ENCODE measurements at regions not wholly inside any gene's neighbourhood (a gene's known extent, or its start where the extent isn't known, plus 50 kb on each side); places are given as distances from the start of the nearest gene placed in this dataset.

GRCh38 chr5:107306002-107306401 lies 364.7 kb downstream of the EFNA5 start:
- H3K27me3 Mint-ChIP-seq (ENCODE audit: low read depth) = peaks cover 9% of the 10 kb centered on the region
- no peaks in the 10 kb centered on the region for H3K4me1 Mint-ChIP-seq (ENCODE audit: low read depth)
- no peak overlapping the region for H3K4me3 Mint-ChIP-seq
- H3K27ac Mint-ChIP-seq = no peak overlapping the region
- ATAC-seq (replicated peaks in 1 of 2) = no peak
- peaks cover 2 to 8% of the 10 kb centered on the region in 2 donors for H3K9me3 Mint-ChIP-seq
- DNase-seq = no peak
- H3K36me3 Mint-ChIP-seq (ENCODE audit: insufficient read depth in 2 of 2) = no peaks in the 10 kb centered on the region

GRCh38 chr5:107304684-107305083 lies 366.1 kb downstream of the EFNA5 start:
- no peak overlapping the region for H3K4me3 Mint-ChIP-seq
- no peak overlapping the region for H3K27ac Mint-ChIP-seq
- H3K27me3 Mint-ChIP-seq (ENCODE audit: low read depth) = peaks cover 9% of the 10 kb centered on the region
- H3K36me3 Mint-ChIP-seq (ENCODE audit: insufficient read depth in 2 of 2) = no peaks in the 10 kb centered on the region
- H3K9me3 Mint-ChIP-seq = peaks cover 2 to 8% of the 10 kb centered on the region in 2 donors
- no peaks in the 10 kb centered on the region for H3K4me1 Mint-ChIP-seq (ENCODE audit: low read depth)
- DNase-seq = no peak
- no peak for ATAC-seq (replicated peaks in 1 of 2)

DNA sequence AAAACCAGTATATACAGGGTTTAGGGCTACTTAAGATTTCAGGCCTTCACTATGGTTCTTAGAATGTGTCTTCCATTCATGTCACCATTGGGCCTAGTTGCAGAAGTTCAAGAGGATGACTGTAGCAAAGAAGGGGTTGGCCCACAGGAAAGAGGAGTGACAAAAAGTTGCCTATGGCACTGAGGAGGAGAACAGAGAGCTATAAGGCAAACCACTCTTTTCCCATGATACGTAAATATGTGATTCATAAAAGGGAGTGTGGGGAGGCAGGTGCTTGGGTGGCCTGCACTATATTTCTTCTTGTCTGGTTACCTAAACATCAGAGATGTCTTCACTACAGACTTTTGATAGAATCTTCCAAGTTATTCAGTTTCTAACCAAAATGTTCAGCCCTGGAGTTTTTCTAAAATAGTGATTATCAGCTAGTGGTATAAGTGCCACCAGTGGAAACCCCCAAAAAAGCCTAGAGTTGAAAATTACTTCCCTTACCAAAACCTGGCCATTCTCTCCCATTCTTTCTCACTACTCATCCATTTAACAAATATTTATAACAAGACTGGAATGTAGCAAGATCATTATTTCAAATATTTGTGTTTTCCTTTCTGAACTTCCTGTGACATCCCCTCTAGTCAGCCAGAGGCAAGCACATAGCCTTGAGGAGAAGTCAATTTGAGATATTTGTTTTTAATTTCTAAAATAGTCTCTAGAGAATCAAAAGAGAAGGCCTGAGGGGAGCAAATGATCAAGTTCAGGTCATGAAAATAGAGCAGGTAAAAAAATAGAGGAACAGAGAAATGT lies 367.4 kb downstream of the EFNA5 start:
- H3K9me3 Mint-ChIP-seq = peaks cover 2 to 8% of the 10 kb centered on the region in 2 donors
- H3K36me3 Mint-ChIP-seq (ENCODE audit: insufficient read depth in 2 of 2) = no peaks in the 10 kb centered on the region
- ATAC-seq (replicated peaks in 1 of 2) (no peak), DNase-seq (no peak)
- H3K4me3 Mint-ChIP-seq = no peak overlapping the region
- peaks cover 15% of the 10 kb centered on the region for H3K27me3 Mint-ChIP-seq (ENCODE audit: low read depth)
- no peaks in the 10 kb centered on the region for H3K4me1 Mint-ChIP-seq (ENCODE audit: low read depth)
- no peak overlapping the region for H3K27ac Mint-ChIP-seq

DNA sequence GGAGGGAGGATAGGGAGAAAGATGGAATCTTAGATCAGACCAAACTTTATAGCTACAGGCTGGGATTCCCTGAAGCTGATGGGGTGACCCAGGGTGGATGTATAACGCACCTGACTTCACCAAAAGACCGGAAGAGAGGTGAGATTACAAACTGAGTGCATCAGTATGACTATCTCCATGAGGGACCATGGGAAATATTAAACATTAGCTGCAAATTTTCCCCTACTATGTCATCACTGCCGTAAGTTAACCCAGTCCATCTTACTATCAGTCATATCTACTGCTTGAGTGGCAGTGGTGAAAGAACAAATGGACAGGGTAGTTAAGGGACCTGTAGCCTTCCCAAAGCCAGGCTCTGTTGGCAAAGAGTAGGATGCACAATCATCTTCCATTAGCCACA lies 368.3 kb downstream of the EFNA5 start:
- ATAC-seq (replicated peaks in 1 of 2) = no peak
- Mint-ChIP-seq H3K4me3 (no peak overlapping the region), H3K27me3 (ENCODE audit: low read depth) (peaks cover 15% of the 10 kb centered on the region), H3K36me3 (ENCODE audit: insufficient read depth in 2 of 2) (no peaks in the 10 kb centered on the region), H3K4me1 (ENCODE audit: low read depth) (no peaks in the 10 kb centered on the region), H3K27ac (no peak overlapping the region), H3K9me3 (peaks cover 4 to 8% of the 10 kb centered on the region in 2 donors)
- DNase-seq = no peak

- DNase-seq = no peak
- H3K4me3 Mint-ChIP-seq = no peak overlapping the region
- H3K9me3 Mint-ChIP-seq = peaks cover 4 to 8% of the 10 kb centered on the region in 2 donors
- no peaks in the 10 kb centered on the region for H3K4me1 Mint-ChIP-seq (ENCODE audit: low read depth)
- ATAC-seq (replicated peaks in 1 of 2) = no peak
- H3K27me3 Mint-ChIP-seq (ENCODE audit: low read depth) = peaks cover 15% of the 10 kb centered on the region
- H3K27ac Mint-ChIP-seq = no peak overlapping the region
- no peaks in the 10 kb centered on the region for H3K36me3 Mint-ChIP-seq (ENCODE audit: insufficient read depth in 2 of 2)
Observed at GRCh38 chr5:107301999-107302398, 368.7 kb downstream of the EFNA5 start.

DNA sequence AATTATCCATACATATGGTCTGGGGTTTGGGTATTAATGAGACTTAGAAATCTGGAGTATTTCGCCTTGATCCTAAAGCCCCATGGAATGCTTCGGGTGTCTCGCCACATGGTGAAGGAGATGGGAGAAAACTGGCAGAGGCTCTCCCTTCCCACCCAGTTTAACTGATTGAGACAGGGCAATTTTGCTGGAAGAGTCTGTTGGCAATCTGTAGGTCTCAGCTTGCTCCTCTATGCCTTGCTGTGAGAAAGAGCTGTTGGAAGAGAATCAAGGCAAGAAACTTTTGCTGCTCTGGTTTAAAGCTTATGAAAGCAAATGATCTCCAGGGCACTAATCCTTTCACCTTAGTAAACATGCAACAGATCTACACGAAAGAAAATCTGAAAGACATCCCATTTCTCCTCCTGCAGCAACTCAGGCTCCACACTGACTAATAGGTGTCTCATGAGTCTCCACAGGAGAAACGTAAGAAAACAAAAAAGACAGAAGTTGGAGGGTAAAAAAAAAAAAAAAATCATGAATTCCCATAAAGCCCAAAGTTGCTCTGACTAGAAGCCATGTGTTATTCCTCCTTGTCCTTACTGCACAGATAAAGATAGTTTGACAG lies 369.9 kb downstream of the EFNA5 start:
- Mint-ChIP-seq H3K4me3 (no peak overlapping the region), H3K27me3 (ENCODE audit: low read depth) (peaks cover 20% of the 10 kb centered on the region), H3K9me3 (peaks cover 4 to 5% of the 10 kb centered on the region in 2 donors), H3K27ac (no peak overlapping the region), H3K36me3 (ENCODE audit: insufficient read depth in 2 of 2) (no peaks in the 10 kb centered on the region), H3K4me1 (ENCODE audit: low read depth) (no peaks in the 10 kb centered on the region)
- no peak for DNase-seq
- ATAC-seq (replicated peaks in 1 of 2) = no peak

GRCh38 chr5:107296572-107296971 lies 374.2 kb downstream of the EFNA5 start:
- ATAC-seq (replicated peaks in 1 of 2) (no peak), DNase-seq (no peak)
- no peaks in the 10 kb centered on the region for H3K4me1 Mint-ChIP-seq (ENCODE audit: low read depth)
- H3K27me3 Mint-ChIP-seq (ENCODE audit: low read depth) = peaks cover 22% of the 10 kb centered on the region
- peaks cover 0 to 2% of the 10 kb centered on the region in 2 donors for H3K36me3 Mint-ChIP-seq (ENCODE audit: insufficient read depth in 2 of 2)
- H3K9me3 Mint-ChIP-seq = peaks cover 0 to 2% of the 10 kb centered on the region in 2 donors
- H3K27ac Mint-ChIP-seq = no peak overlapping the region
- H3K4me3 Mint-ChIP-seq = no peak overlapping the region

DNA sequence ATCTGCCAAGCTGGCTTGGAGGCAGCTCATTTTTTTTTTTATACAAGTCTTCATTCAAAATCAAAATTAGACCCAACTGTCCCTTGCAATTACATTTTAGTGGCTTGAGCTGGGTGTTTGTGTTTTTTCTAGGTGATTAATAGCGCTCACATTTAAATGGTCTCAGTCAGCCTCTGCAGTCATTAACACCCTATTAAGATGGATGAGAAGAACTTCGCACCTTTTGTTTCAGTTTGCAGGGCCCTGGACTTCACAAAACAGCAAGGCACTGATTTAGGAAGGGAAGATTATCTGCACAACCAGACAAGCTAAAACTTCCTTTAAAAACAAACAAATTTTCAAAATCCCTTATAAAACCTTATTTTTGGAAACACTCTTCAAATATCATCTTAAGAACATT lies 374.8 kb downstream of the EFNA5 start:
- Mint-ChIP-seq H3K4me1 (ENCODE audit: low read depth) (no peaks in the 10 kb centered on the region), H3K36me3 (ENCODE audit: insufficient read depth in 2 of 2) (peaks cover 0 to 2% of the 10 kb centered on the region in 2 donors), H3K9me3 (peaks cover 0 to 2% of the 10 kb centered on the region in 2 donors), H3K27me3 (ENCODE audit: low read depth) (peaks cover 28% of the 10 kb centered on the region), H3K4me3 (no peak overlapping the region), H3K27ac (no peak overlapping the region)
- DNase-seq (no peak), ATAC-seq (replicated peaks in 1 of 2) (no peak)

GRCh38 chr5:107294669-107295068 lies 376.1 kb downstream of the EFNA5 start:
- no peak for ATAC-seq (replicated peaks in 1 of 2)
- peaks cover 1% of the 10 kb centered on the region for H3K4me1 Mint-ChIP-seq (ENCODE audit: low read depth)
- DNase-seq = no peak
- H3K27ac Mint-ChIP-seq = no peak overlapping the region
- H3K27me3 Mint-ChIP-seq (ENCODE audit: low read depth) = peaks cover 29% of the 10 kb centered on the region
- peaks cover 0 to 2% of the 10 kb centered on the region in 2 donors for H3K36me3 Mint-ChIP-seq (ENCODE audit: insufficient read depth in 2 of 2)
- H3K4me3 Mint-ChIP-seq = no peak overlapping the region
- H3K9me3 Mint-ChIP-seq = peaks cover 0 to 2% of the 10 kb centered on the region in 2 donors

DNA sequence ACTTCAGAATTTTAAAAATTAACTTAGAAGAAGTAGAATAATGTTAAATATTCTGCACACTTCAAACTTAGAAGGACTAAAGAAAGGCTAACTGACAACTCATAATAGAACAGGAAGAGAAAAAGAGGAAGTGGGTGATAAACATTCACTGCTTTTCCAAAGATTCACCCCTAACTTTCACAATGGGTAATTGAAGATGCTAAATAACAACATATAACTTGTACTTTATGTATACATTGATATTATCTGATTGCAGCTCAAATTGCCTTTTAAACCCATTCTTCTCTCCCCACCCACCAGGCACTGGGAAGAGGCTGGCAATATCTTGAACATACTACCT lies 376.6 kb downstream of the EFNA5 start:
- Mint-ChIP-seq H3K36me3 (ENCODE audit: insufficient read depth in 2 of 2) (peaks cover 0 to 2% of the 10 kb centered on the region in 2 donors), H3K9me3 (peaks cover 0 to 2% of the 10 kb centered on the region in 2 donors), H3K4me3 (no peak overlapping the region), H3K27me3 (ENCODE audit: low read depth) (peaks cover 31% of the 10 kb centered on the region), H3K4me1 (ENCODE audit: low read depth) (peaks cover 6% of the 10 kb centered on the region), H3K27ac (no peak overlapping the region)
- DNase-seq = no peak
- no peak for ATAC-seq (replicated peaks in 1 of 2)

- no peak overlapping the region for H3K27ac Mint-ChIP-seq
- H3K27me3 Mint-ChIP-seq (ENCODE audit: low read depth) = peaks cover 31% of the 10 kb centered on the region
- peaks cover 11% of the 10 kb centered on the region for H3K4me1 Mint-ChIP-seq (ENCODE audit: low read depth)
- ATAC-seq (replicated peaks in 1 of 2) = no peak
- no peak for DNase-seq
- H3K9me3 Mint-ChIP-seq = peaks cover 0 to 2% of the 10 kb centered on the region in 2 donors
- no peak overlapping the region for H3K4me3 Mint-ChIP-seq
- H3K36me3 Mint-ChIP-seq (ENCODE audit: insufficient read depth in 2 of 2) = peaks cover 0 to 2% of the 10 kb centered on the region in 2 donors
Observed at GRCh38 chr5:107293541-107294210, 377.1 kb downstream of the EFNA5 start.

GRCh38 chr5:107291866-107292265 lies 378.9 kb downstream of the EFNA5 start:
- Mint-ChIP-seq H3K36me3 (ENCODE audit: insufficient read depth in 2 of 2) (peaks cover 0 to 2% of the 10 kb centered on the region in 2 donors), H3K9me3 (no peaks in the 10 kb centered on the region), H3K4me3 (no peak overlapping the region), H3K27ac (no peak overlapping the region), H3K27me3 (ENCODE audit: low read depth) (peaks cover 49% of the 10 kb centered on the region), H3K4me1 (ENCODE audit: low read depth) (peaks cover 14% of the 10 kb centered on the region)
- no peak for ATAC-seq (replicated peaks in 1 of 2)
- DNase-seq = no peak

GRCh38 chr5:107290780-107291398 lies 379.8 kb downstream of the EFNA5 start:
- Mint-ChIP-seq H3K4me3 (no peak overlapping the region), H3K27me3 (ENCODE audit: low read depth) (peaks cover 48% of the 10 kb centered on the region), H3K36me3 (ENCODE audit: insufficient read depth in 2 of 2) (peaks cover 0 to 2% of the 10 kb centered on the region in 2 donors), H3K4me1 (ENCODE audit: low read depth) (peaks cover 14% of the 10 kb centered on the region), H3K27ac (no peak overlapping the region), H3K9me3 (no peaks in the 10 kb centered on the region)
- ATAC-seq (replicated peaks in 1 of 2) (no peak), DNase-seq (no peak)

Measured in activated T-cell treated with anti-CD3 and anti-CD28 coated beads, Interleukin-2, amount 50 U/mL, for 72 hours (primary cell).